GM23248 (cell line): ENCODE measurements at regions not wholly inside any gene's neighbourhood (a gene's known extent, or its start where the extent isn't known, plus 50 kb on each side); places are given as distances from the start of the nearest gene placed in this dataset.

Experiments
- DNase-seq: peaks from one replicate; pipeline ENCODE4 v3.0.0-alpha.2; 2015
- H2AFZ ChIP-seq: fragments of 200-600 bp; sonication (generic); 2 replicates; pipeline ENCODE4 v1.6.1; 2016; ENCODE audit warnings: antibody characterized with exemption
- H3F3A ChIP-seq: fragments of 200-600 bp; sonication (generic); 2 replicates; pipeline ENCODE4 v1.6.1; 2016; ENCODE audit warnings: mild to moderate bottlenecking, antibody characterized with exemption, mixed run types; ENCODE audit not compliant: insufficient read depth
- H3K27ac ChIP-seq: fragments of 200-600 bp; sonication (generic); 2 replicates; pipeline ENCODE4 v1.5.1; 2016; ENCODE audit warnings: mild to moderate bottlenecking
- H3K27me3 ChIP-seq: fragments of 200-600 bp; sonication (generic); replicated peaks from 2 replicates; pipeline ENCODE4 v1.6.1; 2016; ENCODE audit warnings: mild to moderate bottlenecking; ENCODE audit not compliant: insufficient read depth
- H3K36me3 ChIP-seq: fragments of 200-600 bp; sonication (generic); 2 replicates; pipeline ENCODE4 v1.6.1; 2016; ENCODE audit warnings: low read depth, mild to moderate bottlenecking
- H3K4me1 ChIP-seq: fragments of 200-600 bp; sonication (generic); 2 replicates; pipeline ENCODE4 v1.6.1; 2016; ENCODE audit warnings: mild to moderate bottlenecking; ENCODE audit not compliant: insufficient read depth
- H3K4me2 ChIP-seq: fragments of 200-600 bp; sonication (generic); one replicate; pipeline ENCODE4 v1.6.1; 2016; ENCODE audit warnings: mild to moderate bottlenecking; ENCODE audit not compliant: unreplicated experiment
- H3K4me3 ChIP-seq: fragments of 200-600 bp; sonication (generic); 2 replicates; pipeline ENCODE4 v1.5.1; 2016; ENCODE audit warnings: mild to moderate bottlenecking
- H3K79me2 ChIP-seq: fragments of 200-600 bp; sonication (generic); 2 replicates; pipeline ENCODE4 v1.6.1; 2016; ENCODE audit warnings: mild to moderate bottlenecking; ENCODE audit not compliant: insufficient read depth
- H3K9ac ChIP-seq: fragments of 200-600 bp; sonication (generic); 2 replicates; pipeline ENCODE4 v1.6.1; 2016; ENCODE audit warnings: mild to moderate bottlenecking
- H3K9me2 ChIP-seq: fragments of 200-600 bp; sonication (generic); 2 replicates; pipeline ENCODE4 v1.6.1; 2016; ENCODE audit warnings: mixed run types, mild to moderate bottlenecking, moderate library complexity; ENCODE audit not compliant: insufficient read depth
- H3K9me3 ChIP-seq: fragments of 200-600 bp; sonication (generic); one replicate; pipeline ENCODE4 v1.6.1; 2017; ENCODE audit warnings: low read depth
- H4K20me1 ChIP-seq: fragments of 200-600 bp; sonication (generic); 2 replicates; pipeline ENCODE4 v1.6.0; 2016; ENCODE audit not compliant: insufficient read depth
- EZH2 ChIP-seq: fragments of 200-600 bp; sonication (generic); IDR thresholded peaks from 2 replicates; pipeline ENCODE4 v1.6.1; 2018; ENCODE audit warnings: antibody characterized with exemption, mild to moderate bottlenecking; ENCODE audit not compliant: insufficient read depth, poor library complexity, severe bottlenecking
- EZH2phosphoT487 ChIP-seq: fragments of 200-600 bp; sonication (generic); IDR thresholded peaks from 2 replicates; pipeline ENCODE4 v1.6.1; 2018; ENCODE audit warnings: antibody characterized with exemption, moderate library complexity, mild to moderate bottlenecking, low read depth; ENCODE audit not compliant: insufficient read depth
- whole genome bisulfite sequencing, 2 experiments: methylation state at CpG; one replicate each; pipeline ENCODE4 v1.1.6; 2015 to 2017; ENCODE audit warnings: low lambda C conversion rate in 2 of 2, low coverage in 1 of 2; ENCODE audit errors: missing lambda C conversion rate in 2 of 2; 5-methylcytosine and 5-hydroxymethylcytosine counted together
- in situ Hi-C: fragments of 300-500 bp; cut with MboI; formaldehyde crosslinking; loops from 2 replicates; pipeline ENCODE4 v1.15.0; 2020

DNA sequence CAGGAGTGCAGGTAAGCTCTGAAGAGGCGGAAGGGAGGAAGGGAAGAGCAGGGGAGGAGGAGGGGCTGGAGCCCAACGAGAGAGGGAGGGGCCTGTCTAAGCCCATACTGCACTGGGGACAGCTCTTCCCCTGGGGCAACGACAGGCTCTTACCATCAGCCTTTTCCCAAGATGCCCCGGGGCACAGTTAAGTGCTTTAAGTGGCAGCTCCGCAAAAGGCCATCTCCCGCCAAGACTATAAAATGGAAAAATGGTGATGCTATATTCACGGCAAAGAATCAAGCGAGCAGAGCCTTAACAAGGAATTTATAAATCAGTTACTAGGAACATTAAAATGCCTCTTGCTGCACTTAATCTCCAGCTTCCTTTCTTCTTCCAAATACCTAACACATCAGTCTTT, 110.2 kb upstream of the NLRP1 start:
- Histone ChIP-seq H3K79me2 (no peaks in the 10 kb centered on the region), H3K36me3 (no peaks in the 10 kb centered on the region), H3K4me1 (no peaks in the 10 kb centered on the region), H4K20me1 (no peaks in the 10 kb centered on the region), H3F3A (no peaks in the 10 kb centered on the region), H3K9ac (no peak overlapping the region), H3K27me3 (peaks cover 17% of the 10 kb centered on the region), H3K9me2 (no peaks in the 10 kb centered on the region), H3K4me3 (no peak overlapping the region), H3K4me2 (no peak overlapping the region), H3K27ac (no peak overlapping the region), H2AFZ (no peak overlapping the region), H3K9me3 (no peaks in the 10 kb centered on the region)
- TF ChIP-seq EZH2phosphoT487 (no peak), EZH2 (no peak)
- WGBS, 2 experiments, result 13 to 19% methylated on average over 8 of the region's 8 CpGs
- DNase-seq, result no peak
- in situ Hi-C loops, result no loop called here

GRCh38 chr17:5695480-5695879, 111.2 kb upstream of the NLRP1 start:
- WGBS, 2 experiments, result 11% methylated on average over 3 of the region's 3 CpGs
- Histone ChIP-seq H3K4me2 (no peak overlapping the region), H3K9me2 (no peaks in the 10 kb centered on the region), H3K79me2 (no peaks in the 10 kb centered on the region), H3F3A (no peaks in the 10 kb centered on the region), H2AFZ (no peak overlapping the region), H3K9ac (no peak overlapping the region), H3K9me3 (no peaks in the 10 kb centered on the region), H3K4me1 (no peaks in the 10 kb centered on the region), H3K27me3 (peaks cover 17% of the 10 kb centered on the region), H4K20me1 (no peaks in the 10 kb centered on the region), H3K27ac (no peak overlapping the region), H3K4me3 (no peak overlapping the region), H3K36me3 (no peaks in the 10 kb centered on the region)
- DNase-seq, result no peak
- no peak for TF ChIP-seq EZH2
- TF ChIP-seq EZH2phosphoT487, result no peak
- in situ Hi-C loops, result no loop called here

- H3K9me2 ChIP-seq, result no peaks in the 10 kb centered on the region
- no peaks in the 10 kb centered on the region for H4K20me1 ChIP-seq
- no peaks in the 10 kb centered on the region for H3K9me3 ChIP-seq
- H3K36me3 ChIP-seq, result no peaks in the 10 kb centered on the region
- H3K4me1 ChIP-seq, result no peaks in the 10 kb centered on the region
- TF ChIP-seq EZH2phosphoT487 (no peak), EZH2 (no peak)
- H3K27ac ChIP-seq, result no peak overlapping the region
- DNase-seq, result no peak
- H3K4me3 ChIP-seq, result no peak overlapping the region
- peaks cover 22% of the 10 kb centered on the region for H3K27me3 ChIP-seq
- H3F3A ChIP-seq, result no peaks in the 10 kb centered on the region
- no peak overlapping the region for H3K9ac ChIP-seq
- H2AFZ ChIP-seq, result no peak overlapping the region
- H3K4me2 ChIP-seq, result no peak overlapping the region
- no peaks in the 10 kb centered on the region for H3K79me2 ChIP-seq
- in situ Hi-C loops, result no loop called here
Observed at GRCh38 chr17:5698959-5699358, 114.7 kb upstream of the NLRP1 start.

GRCh38 chr17:5699814-5700213, 115.5 kb upstream of the NLRP1 start:
- H3K36me3 ChIP-seq, result no peaks in the 10 kb centered on the region
- H3K4me2 ChIP-seq, result no peak overlapping the region
- no peaks in the 10 kb centered on the region for H4K20me1 ChIP-seq
- in situ Hi-C loops, result loop anchor here (25.0 kb wide), 1 partner anchor 712 kb away; no protein-coding TSS in a partner anchor
- H3K4me1 ChIP-seq, result no peaks in the 10 kb centered on the region
- TF ChIP-seq EZH2 (no peak), EZH2phosphoT487 (no peak)
- H3K9ac ChIP-seq, result no peak overlapping the region
- H3F3A ChIP-seq, result no peaks in the 10 kb centered on the region
- no peak for DNase-seq
- H3K9me2 ChIP-seq, result no peaks in the 10 kb centered on the region
- H3K79me2 ChIP-seq, result no peaks in the 10 kb centered on the region
- no peaks in the 10 kb centered on the region for H3K9me3 ChIP-seq
- no peak overlapping the region for H2AFZ ChIP-seq
- 4 to 16% methylated on average over 7 of the region's 7 CpGs for WGBS, 2 experiments
- H3K27ac ChIP-seq, result no peak overlapping the region
- H3K27me3 ChIP-seq, result peaks cover 22% of the 10 kb centered on the region
- H3K4me3 ChIP-seq, result no peak overlapping the region

DNA sequence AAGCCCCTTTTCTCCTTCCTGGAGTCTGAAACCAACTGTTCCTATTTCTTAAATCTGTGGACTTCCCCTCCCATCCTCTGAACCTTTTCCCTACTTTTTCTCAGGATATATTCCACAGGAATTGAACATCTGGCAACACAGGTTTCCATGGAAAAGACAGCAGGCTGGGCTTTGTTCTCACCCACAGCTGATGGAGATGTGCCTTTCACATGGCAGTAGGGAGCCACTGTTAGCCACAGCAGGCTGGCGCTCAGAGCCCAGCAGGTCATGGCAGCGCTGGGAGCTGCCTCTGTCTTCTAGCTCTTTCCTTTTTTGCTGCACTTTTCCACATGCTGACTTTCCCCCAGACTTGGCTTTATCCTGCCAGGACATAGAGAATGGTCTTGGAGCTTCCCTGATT, 116.4 kb upstream of the NLRP1 start:
- Histone ChIP-seq H3K9me3 (no peaks in the 10 kb centered on the region), H3K4me3 (no peak overlapping the region), H2AFZ (no peak overlapping the region), H4K20me1 (no peaks in the 10 kb centered on the region), H3K79me2 (no peaks in the 10 kb centered on the region), H3K9ac (no peak overlapping the region), H3K4me1 (no peaks in the 10 kb centered on the region), H3K27ac (no peak overlapping the region), H3F3A (no peaks in the 10 kb centered on the region), H3K4me2 (no peak overlapping the region), H3K36me3 (no peaks in the 10 kb centered on the region), H3K9me2 (no peaks in the 10 kb centered on the region), H3K27me3 (peaks cover 22% of the 10 kb centered on the region)
- in situ Hi-C loops, result loop anchor here (25.0 kb wide), 1 partner anchor 712 kb away; no protein-coding TSS in a partner anchor
- WGBS, 2 experiments, result 2 to 3% methylated on average over 2 of the region's 2 CpGs
- no peak for DNase-seq
- TF ChIP-seq EZH2, result no peak
- no peak for TF ChIP-seq EZH2phosphoT487
